SU-DHL-6 (cell line): ENCODE measurements at regions not wholly inside any gene's neighbourhood (a gene's known extent, or its start where the extent isn't known, plus 50 kb on each side); places are given as distances from the start of the nearest gene placed in this dataset.

Experiments
- H2AFZ ChIP-seq: fragments of 200-600 bp; sonication (generic); 2 replicates; pipeline ENCODE4 v1.6.1; 2014; ENCODE audit warnings: low read depth, mild to moderate bottlenecking, moderate library complexity, mixed read lengths, antibody characterized with exemption, low read length; ENCODE audit not compliant: severe bottlenecking
- H3F3A ChIP-seq: fragments of 200-600 bp; shearing (Covaris generic); 2 replicates; pipeline ENCODE4 v1.6.0; 2016; ENCODE audit warnings: antibody characterized with exemption, mild to moderate bottlenecking; ENCODE audit not compliant: insufficient read depth
- H3K27ac ChIP-seq: fragments of 200-600 bp; sonication (generic); 2 replicates; pipeline ENCODE4 v1.5.1; 2016; ENCODE audit warnings: low read depth, mild to moderate bottlenecking, low read length, moderate library complexity, mixed read lengths
- H3K27me3 ChIP-seq: fragments of 200-600 bp; sonication (generic), shearing (Covaris generic); 2 replicates; pipeline ENCODE4 v1.6.0; 2014; ENCODE audit warnings: mild to moderate bottlenecking, low read length
- H3K36me3 ChIP-seq: fragments of 200-600 bp; sonication (generic); 2 replicates; pipeline ENCODE4 v1.6.1; 2014; ENCODE audit warnings: mild to moderate bottlenecking, low read length, mixed read lengths
- H3K4me2 ChIP-seq: fragments of 300-600, 200-600 bp; shearing (Covaris generic), sonication (generic); 2 replicates; pipeline ENCODE4 v1.6.0; 2014; ENCODE audit warnings: low read length, low read depth, mild to moderate bottlenecking; ENCODE audit not compliant: poor library complexity, severe bottlenecking
- H3K4me3 ChIP-seq: fragments of 200-600 bp; sonication (generic); 2 replicates; pipeline ENCODE4 v1.5.1; 2014; ENCODE audit warnings: antibody characterized with exemption, low read length, mild to moderate bottlenecking, mixed read lengths; ENCODE audit not compliant: insufficient read depth, poor library complexity, severe bottlenecking
- H3K79me2 ChIP-seq: fragments of 200-600 bp; sonication (generic); 2 replicates; pipeline ENCODE4 v1.6.1; 2014; ENCODE audit warnings: mild to moderate bottlenecking, low read length, moderate library complexity; ENCODE audit not compliant: insufficient read depth
- H3K9ac ChIP-seq: fragments of 200-600 bp; sonication (generic); 2 replicates; pipeline ENCODE4 v1.7.0; 2014; ENCODE audit warnings: mild to moderate bottlenecking, low read length
- H3K9me2 ChIP-seq: fragments of 200-600 bp; sonication (generic); replicated peaks from 2 replicates; pipeline ENCODE4 v1.6.1; 2014; ENCODE audit warnings: low read length; ENCODE audit not compliant: insufficient read depth
- H3K9me3 ChIP-seq: fragments of 200-600 bp; sonication (generic); 2 replicates; pipeline ENCODE4 v1.6.1; 2014; ENCODE audit warnings: low read length, mixed read lengths; ENCODE audit not compliant: insufficient read depth
- H4K20me1 ChIP-seq: fragments of 200-600 bp; sonication (generic); 2 replicates; pipeline ENCODE4 v1.6.1; 2014; ENCODE audit warnings: low read depth, mild to moderate bottlenecking, antibody characterized with exemption, low read length, moderate library complexity, mixed read lengths
- CTCF ChIP-seq: fragments of 200-600 bp; sonication (generic); IDR thresholded peaks from one replicate; pipeline ENCODE4 v1.5.1; 2017; ENCODE audit warnings: antibody characterized with exemption, mild to moderate bottlenecking, low read length, moderate library complexity; ENCODE audit not compliant: insufficient read depth, poor library complexity, severe bottlenecking
- EZH2phosphoT487 ChIP-seq: fragments of 200-600 bp; sonication (generic), shearing (Covaris generic); conservative IDR thresholded peaks from 2 replicates; pipeline ENCODE4 v1.6.1; 2018; ENCODE audit warnings: mild to moderate bottlenecking, antibody characterized with exemption, low read length, moderate library complexity, mixed read lengths

GRCh38 chr3:110059431-110059830 lies 722.1 kb upstream of the DPPA4 start:
- Histone ChIP-seq H2AFZ (no peak overlapping the region), H3K9me3 (no peaks in the 10 kb centered on the region), H3K4me3 (no peak overlapping the region), H3K27me3 (no peaks in the 10 kb centered on the region), H3K27ac (no peak overlapping the region), H3F3A (no peaks in the 10 kb centered on the region), H3K36me3 (no peaks in the 10 kb centered on the region), H3K4me2 (no peak overlapping the region), H3K9me2 (no peaks in the 10 kb centered on the region), H4K20me1 (no peaks in the 10 kb centered on the region), H3K79me2 (no peaks in the 10 kb centered on the region), H3K9ac (no peak overlapping the region)
- TF ChIP-seq EZH2phosphoT487 (no peak), CTCF (no peak)

- no peak overlapping the region for H3K4me2 ChIP-seq
- no peaks in the 10 kb centered on the region for H3K27me3 ChIP-seq
- H3F3A ChIP-seq, result no peaks in the 10 kb centered on the region
- no peaks in the 10 kb centered on the region for H3K79me2 ChIP-seq
- TF ChIP-seq EZH2phosphoT487, result no peak
- TF ChIP-seq CTCF, result no peak
- H3K27ac ChIP-seq, result no peak overlapping the region
- no peaks in the 10 kb centered on the region for H3K9me2 ChIP-seq
- H3K4me3 ChIP-seq, result no peak overlapping the region
- H3K9me3 ChIP-seq, result no peaks in the 10 kb centered on the region
- no peak overlapping the region for H3K9ac ChIP-seq
- no peak overlapping the region for H2AFZ ChIP-seq
- H3K36me3 ChIP-seq, result no peaks in the 10 kb centered on the region
- H4K20me1 ChIP-seq, result no peaks in the 10 kb centered on the region
These were observed 725.4 kb upstream of the DPPA4 start for GRCh38 chr3:110062716-110063115.

DNA sequence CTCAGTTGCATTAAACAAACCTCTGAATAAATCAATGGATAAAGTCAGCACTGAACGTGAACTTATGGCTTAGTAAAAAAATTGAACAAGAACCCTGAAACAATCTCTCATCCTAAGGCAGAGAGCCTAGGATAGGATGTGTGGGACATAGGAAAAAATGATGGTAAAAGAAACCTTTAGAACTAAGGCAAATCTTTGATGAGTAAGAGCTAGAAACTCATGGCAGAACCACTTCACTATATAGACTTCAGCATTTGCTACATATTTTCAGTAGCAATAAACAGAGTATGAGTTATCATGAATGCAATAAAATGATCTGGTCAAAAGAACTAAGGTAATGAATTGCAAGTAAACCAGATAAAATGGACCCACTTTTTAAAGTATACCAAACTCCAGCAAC lies 725.8 kb upstream of the DPPA4 start:
- Histone ChIP-seq H4K20me1 (no peaks in the 10 kb centered on the region), H3K4me2 (no peak overlapping the region), H3K27me3 (no peaks in the 10 kb centered on the region), H2AFZ (no peak overlapping the region), H3K9ac (no peak overlapping the region), H3K9me2 (no peaks in the 10 kb centered on the region), H3K27ac (no peak overlapping the region), H3F3A (no peaks in the 10 kb centered on the region), H3K4me3 (no peak overlapping the region), H3K9me3 (no peaks in the 10 kb centered on the region), H3K36me3 (no peaks in the 10 kb centered on the region), H3K79me2 (no peaks in the 10 kb centered on the region)
- no peak for TF ChIP-seq CTCF
- TF ChIP-seq EZH2phosphoT487, result no peak

- H3K4me2 ChIP-seq, result no peak overlapping the region
- H2AFZ ChIP-seq, result no peak overlapping the region
- no peaks in the 10 kb centered on the region for H3K36me3 ChIP-seq
- H3K9ac ChIP-seq, result no peak overlapping the region
- no peak for TF ChIP-seq EZH2phosphoT487
- TF ChIP-seq CTCF, result no peak
- no peaks in the 10 kb centered on the region for H3K9me2 ChIP-seq
- no peak overlapping the region for H3K4me3 ChIP-seq
- H4K20me1 ChIP-seq, result no peaks in the 10 kb centered on the region
- H3K79me2 ChIP-seq, result no peaks in the 10 kb centered on the region
- no peaks in the 10 kb centered on the region for H3K9me3 ChIP-seq
- no peaks in the 10 kb centered on the region for H3K27me3 ChIP-seq
- no peak overlapping the region for H3K27ac ChIP-seq
- H3F3A ChIP-seq, result no peaks in the 10 kb centered on the region
These were observed 728.9 kb upstream of the DPPA4 start for GRCh38 chr3:110066206-110066605.
